ENCODE measurements at regions not wholly inside any gene's neighbourhood (a gene's known extent, or its start where the extent isn't known, plus 50 kb on each side); places are given as distances from the start of the nearest gene placed in this dataset.
"Not testable (repeated sequence)": the region's sequence is repeated elsewhere in the genome, so short reads cannot be mapped to it uniquely, and the experiment has no call there.

DNA sequence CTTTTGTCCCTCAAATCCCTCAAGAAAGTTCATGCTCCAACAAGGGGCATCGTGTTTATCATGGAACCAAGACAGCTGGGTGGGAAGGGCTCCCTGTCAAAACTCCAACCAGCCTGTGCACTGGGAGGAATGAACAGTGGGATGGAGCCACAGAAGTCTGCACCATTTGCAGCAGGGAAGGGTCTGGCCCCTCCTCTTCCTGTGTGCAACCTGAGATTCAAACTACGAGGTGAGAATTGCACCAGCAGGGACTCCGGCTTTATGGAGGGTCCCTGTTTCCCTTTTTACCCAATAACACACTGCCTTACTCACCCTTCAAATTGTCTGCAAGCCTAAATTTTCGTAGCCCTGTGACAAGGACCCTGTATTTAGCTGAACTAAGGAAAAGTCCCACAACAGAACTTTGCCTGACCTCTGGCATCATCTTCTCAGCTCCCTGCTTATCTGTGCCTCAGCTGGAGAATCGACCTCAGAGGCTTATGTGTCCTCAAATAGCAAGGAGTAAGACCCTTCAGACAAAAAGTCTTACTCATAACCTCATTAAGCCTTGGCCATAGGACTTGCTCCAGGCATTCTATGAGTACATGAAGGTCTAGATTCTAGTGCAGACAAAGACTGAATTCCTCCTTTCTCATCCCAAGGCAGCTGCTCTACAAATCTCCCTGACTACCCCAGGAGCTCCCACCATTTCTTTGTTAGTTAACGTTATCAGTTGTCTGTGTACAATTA, 178.3 kb upstream of the SERPINE2 start:
- Histone ChIP-seq H3K27me3 (no peaks in the 10 kb centered on the region), H3K4me1 (no peaks in the 10 kb centered on the region), H3K36me3 (no peaks in the 10 kb centered on the region), H3K9me3 (no peaks in the 10 kb centered on the region), H3K27ac (no peak overlapping the region), H3K4me3 (no peak overlapping the region)
- TF ChIP-seq POLR2AphosphoS5 (IDR thresholded peaks at IDR 0.05) (no peak), EP300 (IDR thresholded peaks at IDR 0.05) (no peak), POLR2A (IDR thresholded peaks at IDR 0.05) (no peak)
- TF ChIP-seq, protein P1, sequence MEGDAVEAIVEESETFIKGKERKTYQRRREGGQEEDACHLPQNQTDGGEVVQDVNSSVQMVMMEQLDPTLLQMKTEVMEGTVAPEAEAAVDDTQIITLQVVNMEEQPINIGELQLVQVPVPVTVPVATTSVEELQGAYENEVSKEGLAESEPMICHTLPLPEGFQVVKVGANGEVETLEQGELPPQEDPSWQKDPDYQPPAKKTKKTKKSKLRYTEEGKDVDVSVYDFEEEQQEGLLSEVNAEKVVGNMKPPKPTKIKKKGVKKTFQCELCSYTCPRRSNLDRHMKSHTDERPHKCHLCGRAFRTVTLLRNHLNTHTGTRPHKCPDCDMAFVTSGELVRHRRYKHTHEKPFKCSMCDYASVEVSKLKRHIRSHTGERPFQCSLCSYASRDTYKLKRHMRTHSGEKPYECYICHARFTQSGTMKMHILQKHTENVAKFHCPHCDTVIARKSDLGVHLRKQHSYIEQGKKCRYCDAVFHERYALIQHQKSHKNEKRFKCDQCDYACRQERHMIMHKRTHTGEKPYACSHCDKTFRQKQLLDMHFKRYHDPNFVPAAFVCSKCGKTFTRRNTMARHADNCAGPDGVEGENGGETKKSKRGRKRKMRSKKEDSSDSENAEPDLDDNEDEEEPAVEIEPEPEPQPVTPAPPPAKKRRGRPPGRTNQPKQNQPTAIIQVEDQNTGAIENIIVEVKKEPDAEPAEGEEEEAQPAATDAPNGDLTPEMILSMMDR (IDR thresholded peaks at IDR 0.05), result no peak
- 84% methylated on average over 6 of the region's 6 CpGs for WGBS
- DNase-seq (ENCODE audit: low spot score in 2 of 2), result no peak

DNA sequence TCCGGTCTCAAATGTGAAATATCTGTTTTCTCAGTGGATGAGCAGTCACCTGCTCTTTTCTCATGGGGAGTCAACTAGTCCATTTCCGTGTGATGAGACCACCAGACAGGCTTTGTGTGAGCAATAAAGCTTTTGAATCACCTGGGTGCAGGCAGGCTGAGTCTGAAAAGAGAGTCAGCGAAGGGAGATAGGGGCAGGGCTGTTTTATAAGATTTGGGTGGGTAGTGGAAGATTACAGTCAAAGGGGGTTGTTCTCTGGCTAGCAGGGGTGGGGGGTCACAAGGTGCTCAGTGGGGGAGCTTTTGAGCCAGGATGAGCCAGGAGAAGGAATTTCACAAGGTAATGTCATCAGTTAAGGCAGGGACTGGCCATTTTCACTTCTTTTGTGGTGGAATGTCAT, 176.5 kb upstream of the SERPINE2 start:
- H3K4me1 ChIP-seq; H3K27me3 ChIP-seq; H3K9me3 ChIP-seq; DNase-seq (ENCODE audit: low spot score in 2 of 2); H3K27ac ChIP-seq; H3K4me3 ChIP-seq; H3K36me3 ChIP-seq: not testable (repeated sequence)
- 100% methylated on average over 3 of the region's 3 CpGs for WGBS

DNA sequence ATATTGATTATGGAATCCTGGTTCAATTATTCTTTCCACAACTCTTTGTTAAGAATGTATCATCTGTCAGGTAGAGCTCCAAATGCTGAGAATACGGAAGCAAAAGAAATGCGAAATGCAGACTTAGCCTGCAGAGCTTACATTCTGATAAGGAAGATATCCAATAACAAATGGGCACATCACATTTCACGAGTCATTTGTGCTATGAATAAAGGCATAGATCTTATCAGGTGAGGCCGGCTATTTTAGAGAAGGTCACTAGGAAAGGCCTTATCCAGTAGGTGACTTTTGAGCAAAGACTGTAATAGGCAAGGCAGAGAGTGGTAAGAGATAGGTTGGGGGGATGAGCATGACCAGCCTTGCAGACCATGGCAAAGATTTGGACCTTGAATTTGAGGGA, 174.3 kb upstream of the SERPINE2 start:
- Histone ChIP-seq H3K27ac (no peak overlapping the region), H3K36me3 (no peaks in the 10 kb centered on the region), H3K9me3 (no peaks in the 10 kb centered on the region), H3K4me3 (no peak overlapping the region), H3K27me3 (no peaks in the 10 kb centered on the region), H3K4me1 (no peaks in the 10 kb centered on the region)
- no peak for DNase-seq (ENCODE audit: low spot score in 2 of 2)
- TF ChIP-seq, protein P1 (IDR thresholded peaks at IDR 0.05), result no peak
- TF ChIP-seq POLR2AphosphoS5 (IDR thresholded peaks at IDR 0.05), result no peak
- TF ChIP-seq POLR2A (IDR thresholded peaks at IDR 0.05), result no peak
- no peak for TF ChIP-seq EP300 (IDR thresholded peaks at IDR 0.05)
- 81% methylated on average over 4 of the region's 4 CpGs for WGBS

DNA sequence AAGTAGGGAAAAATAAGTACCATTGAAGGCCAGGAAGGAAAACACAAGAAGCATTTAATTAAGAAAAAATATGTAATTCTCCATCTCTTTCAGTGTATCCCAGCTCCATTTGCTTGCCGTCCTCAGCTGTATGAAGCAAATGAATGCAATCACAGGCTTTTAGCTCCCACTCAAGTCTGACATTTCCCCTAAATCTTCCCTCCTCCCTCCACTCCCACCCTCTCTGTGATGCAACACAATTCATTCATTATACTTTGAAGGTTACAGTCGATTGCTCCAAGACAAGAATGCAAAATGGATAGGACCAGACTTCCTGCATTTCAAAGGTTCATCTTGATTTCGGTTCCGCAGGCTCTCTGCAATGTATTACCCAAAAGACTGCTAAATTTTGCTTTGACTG, 172.7 kb upstream of the SERPINE2 start:
- H3K4me1 ChIP-seq, result no peaks in the 10 kb centered on the region
- TF ChIP-seq POLR2AphosphoS5 (IDR thresholded peaks at IDR 0.05), result no peak
- no peak for TF ChIP-seq EP300 (IDR thresholded peaks at IDR 0.05)
- TF ChIP-seq, protein P1 (IDR thresholded peaks at IDR 0.05), result no peak
- no peak for TF ChIP-seq POLR2A (IDR thresholded peaks at IDR 0.05)
- no peak for DNase-seq (ENCODE audit: low spot score in 2 of 2)
- H3K27me3 ChIP-seq, result no peaks in the 10 kb centered on the region
- H3K36me3 ChIP-seq, result no peaks in the 10 kb centered on the region
- WGBS, result 60% methylated on average over 4 of the region's 4 CpGs
- no peak overlapping the region for H3K27ac ChIP-seq
- no peak overlapping the region for H3K4me3 ChIP-seq
- H3K9me3 ChIP-seq, result no peaks in the 10 kb centered on the region

DNA sequence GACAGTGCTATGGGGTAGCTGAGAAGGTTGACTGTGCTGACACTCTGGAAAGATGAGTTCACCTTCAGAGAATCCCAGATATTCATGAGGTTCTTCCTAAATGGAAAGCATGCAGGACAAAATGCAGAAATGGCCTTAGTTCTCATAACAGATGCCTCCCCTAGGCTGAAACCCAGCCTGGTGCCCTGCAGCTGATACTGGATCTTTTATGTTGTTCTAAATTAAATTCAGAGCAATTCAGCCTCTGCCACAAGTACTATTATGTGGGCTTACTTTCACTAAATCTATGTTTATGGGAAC, 172.0 kb upstream of the SERPINE2 start:
- H3K27me3 ChIP-seq, result no peaks in the 10 kb centered on the region
- H3K9me3 ChIP-seq, result no peaks in the 10 kb centered on the region
- no peaks in the 10 kb centered on the region for H3K4me1 ChIP-seq
- no peak overlapping the region for H3K27ac ChIP-seq
- DNase-seq (ENCODE audit: low spot score in 2 of 2), result no peak
- H3K4me3 ChIP-seq, result no peak overlapping the region
- H3K36me3 ChIP-seq, result no peaks in the 10 kb centered on the region
- TF ChIP-seq, protein P1 (IDR thresholded peaks at IDR 0.05), result no peak
- TF ChIP-seq POLR2A (IDR thresholded peaks at IDR 0.05) (no peak), POLR2AphosphoS5 (IDR thresholded peaks at IDR 0.05) (no peak), EP300 (IDR thresholded peaks at IDR 0.05) (no peak)

All from suprapubic skin (tissue), 4 donors.